Spleen (tissue), 7 donors: ENCODE measurements at regions not wholly inside any gene's neighbourhood (a gene's known extent, or its start where the extent isn't known, plus 50 kb on each side); places are given as distances from the start of the nearest gene placed in this dataset.

Experiments
- CTCF ChIP-seq, 11 experiments: fragments of 200-600 bp in 7 of 11; fragments of 450-650 bp in 4 of 11; sonication (generic) in 4 of 11; IDR thresholded peaks in 8 of 11; conservative IDR thresholded peaks in 3 of 11; 1 replicate in 7 of 11; 2 replicates in 4 of 11; pipeline versions ENCODE4 v1.4.0 to v1.8.0; 2016 to 2021; ENCODE audit warnings: antibody characterized with exemption in 11 of 11, inconsistent platforms in 4 of 11, mild to moderate bottlenecking in 1 of 11
- POLR2A ChIP-seq, 3 donors: fragments of 450-650 bp; IDR thresholded peaks; one replicate each; pipeline ENCODE4 v1.5.1; 2017; ENCODE audit warnings: antibody characterized with exemption in 3 of 3, mild to moderate bottlenecking in 1 of 3
- donor health status: DM: no; HTN: no; CAD: no; lungs with moderate emphysema.
- donor health status: DM: no; HTN: no; CAD: no.
- donor health status: DM: no; HTN: no; CAD: no.

- TF ChIP-seq POLR2A (IDR thresholded peaks at IDR 0.05) (no peak), CTCF (IDR thresholded peaks at IDR 0.05 in 8 of 11, conservative IDR thresholded peaks at IDR 0.05 in 3 of 11) (no peak)
Measured at GRCh38 chr20:41991412-41991811, 373.2 kb upstream of the CHD6 start.
